ENCODE measurements at regions not wholly inside any gene's neighbourhood (a gene's known extent, or its start where the extent isn't known, plus 50 kb on each side); places are given as distances from the start of the nearest gene placed in this dataset.

DNA sequence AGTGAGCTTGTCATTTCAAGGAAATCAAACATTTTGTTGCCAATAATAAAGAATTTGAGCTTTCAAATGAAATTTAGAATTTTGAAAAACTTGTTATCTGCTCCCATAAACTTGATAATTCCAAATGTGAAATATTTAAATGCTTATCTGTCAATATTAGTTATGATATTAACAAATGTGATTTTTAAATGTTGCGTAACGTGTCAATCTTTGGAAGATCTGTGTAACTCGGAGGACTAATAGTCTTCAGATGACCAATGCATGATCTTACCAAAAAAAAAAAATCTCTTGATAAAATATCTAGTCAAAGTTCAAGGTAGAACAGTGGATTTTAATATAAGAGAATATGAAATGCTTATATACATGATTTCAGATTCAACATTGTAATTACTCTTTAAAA is 274.5 kb upstream of the HSF2 start:
- no peak for DNase-seq
- Histone ChIP-seq H3K36me3 (no peaks in the 10 kb centered on the region), H3K4me1 (peaks cover 0 to 8% of the 10 kb centered on the region in 2 donors), H3K27me3 (no peaks in the 10 kb centered on the region), H3K9me3 (no peaks in the 10 kb centered on the region), H3K4me3 (replicated peaks in 1 of 3) (no peak overlapping the region), H3K27ac (no peak overlapping the region)
- intact Hi-C loops (cut with DNase I) = no loop called here
- TF ChIP-seq, protein P1, sequence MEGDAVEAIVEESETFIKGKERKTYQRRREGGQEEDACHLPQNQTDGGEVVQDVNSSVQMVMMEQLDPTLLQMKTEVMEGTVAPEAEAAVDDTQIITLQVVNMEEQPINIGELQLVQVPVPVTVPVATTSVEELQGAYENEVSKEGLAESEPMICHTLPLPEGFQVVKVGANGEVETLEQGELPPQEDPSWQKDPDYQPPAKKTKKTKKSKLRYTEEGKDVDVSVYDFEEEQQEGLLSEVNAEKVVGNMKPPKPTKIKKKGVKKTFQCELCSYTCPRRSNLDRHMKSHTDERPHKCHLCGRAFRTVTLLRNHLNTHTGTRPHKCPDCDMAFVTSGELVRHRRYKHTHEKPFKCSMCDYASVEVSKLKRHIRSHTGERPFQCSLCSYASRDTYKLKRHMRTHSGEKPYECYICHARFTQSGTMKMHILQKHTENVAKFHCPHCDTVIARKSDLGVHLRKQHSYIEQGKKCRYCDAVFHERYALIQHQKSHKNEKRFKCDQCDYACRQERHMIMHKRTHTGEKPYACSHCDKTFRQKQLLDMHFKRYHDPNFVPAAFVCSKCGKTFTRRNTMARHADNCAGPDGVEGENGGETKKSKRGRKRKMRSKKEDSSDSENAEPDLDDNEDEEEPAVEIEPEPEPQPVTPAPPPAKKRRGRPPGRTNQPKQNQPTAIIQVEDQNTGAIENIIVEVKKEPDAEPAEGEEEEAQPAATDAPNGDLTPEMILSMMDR (IDR thresholded peaks at IDR 0.05) = no peak
- no peak for TF ChIP-seq POLR2A (IDR thresholded peaks at IDR 0.05)
- WGBS, 2 donors = 94 to 96% methylated on average over 3 of the region's 3 CpGs

DNA sequence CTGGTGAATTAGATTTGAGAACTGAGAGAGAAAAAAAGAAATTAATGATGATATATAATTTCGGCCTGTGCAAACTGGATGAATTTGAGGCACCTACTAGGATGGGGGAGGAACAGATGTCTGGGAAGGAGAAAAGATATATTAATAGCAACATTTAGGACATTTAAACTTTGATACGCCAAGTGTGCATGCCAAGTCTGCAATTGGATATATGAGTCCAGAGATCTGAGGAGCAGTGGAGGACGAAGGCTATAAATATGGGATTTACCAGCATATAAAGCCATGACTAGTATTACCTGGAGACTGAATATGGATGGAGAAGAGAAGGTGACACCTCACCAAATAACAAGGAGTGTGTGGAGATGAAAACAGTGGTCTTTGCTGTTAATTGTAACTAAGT is 272.6 kb upstream of the HSF2 start:
- WGBS, 2 donors = 93 to 94% methylated on average over 3 of the region's 3 CpGs
- Histone ChIP-seq H3K36me3 (no peaks in the 10 kb centered on the region), H3K9me3 (no peaks in the 10 kb centered on the region), H3K4me1 (peaks cover 0 to 8% of the 10 kb centered on the region in 2 donors), H3K27ac (no peak overlapping the region), H3K4me3 (replicated peaks in 1 of 3) (no peak overlapping the region), H3K27me3 (no peaks in the 10 kb centered on the region)
- intact Hi-C loops (cut with DNase I) = no loop called here
- DNase-seq = no peak
- TF ChIP-seq, protein P1 (IDR thresholded peaks at IDR 0.05) = no peak
- TF ChIP-seq POLR2A (IDR thresholded peaks at IDR 0.05) = no peak

DNA sequence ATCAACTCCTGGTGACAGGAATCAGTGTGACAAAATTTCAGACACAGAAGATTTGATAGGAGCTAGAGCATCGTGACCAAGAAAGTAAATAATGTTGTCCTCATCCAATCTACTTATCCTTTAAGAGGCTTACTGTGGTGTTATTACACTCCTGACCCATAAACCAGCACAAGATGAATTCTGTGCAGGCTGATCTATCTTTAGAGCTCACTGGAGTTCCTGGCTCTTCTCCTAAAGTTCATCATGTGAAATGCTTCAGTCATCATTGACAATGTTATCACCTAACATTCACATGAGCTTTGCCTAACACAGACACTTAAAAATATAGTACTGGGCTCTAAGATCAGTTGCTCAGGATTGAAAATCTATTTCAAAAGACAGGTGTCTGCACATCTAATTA is 271.0 kb upstream of the HSF2 start:
- TF ChIP-seq, protein P1 (IDR thresholded peaks at IDR 0.05) = no peak
- Histone ChIP-seq H3K27me3 (no peaks in the 10 kb centered on the region), H3K4me3 (replicated peaks in 1 of 3) (no peak overlapping the region), H3K9me3 (no peaks in the 10 kb centered on the region), H3K27ac (no peak overlapping the region), H3K36me3 (no peaks in the 10 kb centered on the region), H3K4me1 (no peaks in the 10 kb centered on the region)
- DNase-seq = no peak
- intact Hi-C loops (cut with DNase I) = no loop called here
- 85 to 86% methylated on average over 1 of the region's 1 CpG for WGBS, 2 donors

DNA sequence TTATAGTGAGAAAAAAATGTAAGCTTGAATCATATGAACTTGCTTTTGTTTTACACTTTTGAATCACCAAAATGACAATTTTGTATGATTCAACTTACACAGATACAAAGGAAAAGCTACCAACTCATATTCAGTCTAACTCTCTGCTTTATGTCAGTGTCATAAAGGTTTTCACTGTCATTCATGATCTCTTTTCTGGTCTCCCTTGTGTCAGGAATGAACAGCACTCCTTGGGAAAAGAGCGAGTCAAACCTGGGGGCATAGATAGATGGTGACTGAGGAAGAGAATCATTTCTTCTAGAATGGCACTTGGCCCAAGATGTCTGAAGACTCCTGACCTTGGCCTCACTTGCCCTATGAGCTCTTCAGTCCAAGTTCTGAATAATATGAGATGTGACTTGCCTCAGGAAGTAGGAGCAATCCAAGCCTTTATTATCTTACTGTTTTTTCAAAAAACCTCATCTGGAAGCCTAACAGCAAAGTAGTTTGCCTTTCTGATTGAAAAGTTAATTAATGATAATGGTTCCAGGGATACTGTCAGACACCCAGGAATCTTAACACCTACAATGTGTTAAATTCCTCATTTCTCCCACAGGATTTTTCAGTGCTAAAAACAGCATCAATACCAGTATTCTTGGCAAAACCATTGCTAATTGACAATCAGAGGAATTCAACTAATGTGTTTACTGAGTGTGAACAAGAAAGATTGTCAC is 270.0 kb upstream of the HSF2 start:
- no peaks in the 10 kb centered on the region for H3K9me3 ChIP-seq
- H3K27ac ChIP-seq = no peak overlapping the region
- H3K4me1 ChIP-seq = no peaks in the 10 kb centered on the region
- H3K36me3 ChIP-seq = no peaks in the 10 kb centered on the region
- intact Hi-C loops (cut with DNase I) = no loop called here
- H3K4me3 ChIP-seq (replicated peaks in 1 of 3) = no peak overlapping the region
- TF ChIP-seq POLR2A (IDR thresholded peaks at IDR 0.05) = no peak
- TF ChIP-seq, protein P1 (IDR thresholded peaks at IDR 0.05) = no peak
- no peaks in the 10 kb centered on the region for H3K27me3 ChIP-seq
- 93 to 96% methylated on average over 1 of the region's 1 CpG for WGBS, 2 donors
- DNase-seq = no peak

DNA sequence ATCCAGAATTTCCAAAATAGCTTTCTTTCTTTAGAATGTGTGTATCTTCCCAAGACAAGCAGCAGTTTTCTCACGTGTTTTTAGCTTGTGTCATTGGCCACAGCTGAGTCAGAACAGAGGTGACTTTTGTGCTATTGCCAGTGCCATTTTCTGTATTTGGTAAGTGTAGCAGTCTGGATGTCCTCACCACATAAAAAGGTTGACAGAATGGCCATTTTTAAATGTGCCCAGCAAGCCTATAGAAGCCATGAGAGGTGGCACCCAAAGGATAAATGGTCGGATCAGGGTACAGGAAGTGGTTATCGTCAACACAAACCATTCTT is 269.5 kb upstream of the HSF2 start:
- no peak for TF ChIP-seq POLR2A (IDR thresholded peaks at IDR 0.05)
- TF ChIP-seq, protein P1 (IDR thresholded peaks at IDR 0.05) = no peak
- 57 to 68% methylated on average over 3 of the region's 3 CpGs for WGBS, 2 donors
- no peaks in the 10 kb centered on the region for H3K9me3 ChIP-seq
- no peak overlapping the region for H3K27ac ChIP-seq
- no peak overlapping the region for H3K4me3 ChIP-seq (replicated peaks in 1 of 3)
- no peaks in the 10 kb centered on the region for H3K27me3 ChIP-seq
- H3K36me3 ChIP-seq = no peaks in the 10 kb centered on the region
- no peak for DNase-seq
- no peaks in the 10 kb centered on the region for H3K4me1 ChIP-seq
- intact Hi-C loops (cut with DNase I) = no loop called here

All from thyroid gland (tissue), 4 donors.